ENCODE measurements at regions not wholly inside any gene's neighbourhood (a gene's known extent, or its start where the extent isn't known, plus 50 kb on each side); places are given as distances from the start of the nearest gene placed in this dataset.

GRCh38 chr16:51085271-51085670, 65.8 kb downstream of the SALL1 start (continued):
- TF ChIP-seq, protein P1, sequence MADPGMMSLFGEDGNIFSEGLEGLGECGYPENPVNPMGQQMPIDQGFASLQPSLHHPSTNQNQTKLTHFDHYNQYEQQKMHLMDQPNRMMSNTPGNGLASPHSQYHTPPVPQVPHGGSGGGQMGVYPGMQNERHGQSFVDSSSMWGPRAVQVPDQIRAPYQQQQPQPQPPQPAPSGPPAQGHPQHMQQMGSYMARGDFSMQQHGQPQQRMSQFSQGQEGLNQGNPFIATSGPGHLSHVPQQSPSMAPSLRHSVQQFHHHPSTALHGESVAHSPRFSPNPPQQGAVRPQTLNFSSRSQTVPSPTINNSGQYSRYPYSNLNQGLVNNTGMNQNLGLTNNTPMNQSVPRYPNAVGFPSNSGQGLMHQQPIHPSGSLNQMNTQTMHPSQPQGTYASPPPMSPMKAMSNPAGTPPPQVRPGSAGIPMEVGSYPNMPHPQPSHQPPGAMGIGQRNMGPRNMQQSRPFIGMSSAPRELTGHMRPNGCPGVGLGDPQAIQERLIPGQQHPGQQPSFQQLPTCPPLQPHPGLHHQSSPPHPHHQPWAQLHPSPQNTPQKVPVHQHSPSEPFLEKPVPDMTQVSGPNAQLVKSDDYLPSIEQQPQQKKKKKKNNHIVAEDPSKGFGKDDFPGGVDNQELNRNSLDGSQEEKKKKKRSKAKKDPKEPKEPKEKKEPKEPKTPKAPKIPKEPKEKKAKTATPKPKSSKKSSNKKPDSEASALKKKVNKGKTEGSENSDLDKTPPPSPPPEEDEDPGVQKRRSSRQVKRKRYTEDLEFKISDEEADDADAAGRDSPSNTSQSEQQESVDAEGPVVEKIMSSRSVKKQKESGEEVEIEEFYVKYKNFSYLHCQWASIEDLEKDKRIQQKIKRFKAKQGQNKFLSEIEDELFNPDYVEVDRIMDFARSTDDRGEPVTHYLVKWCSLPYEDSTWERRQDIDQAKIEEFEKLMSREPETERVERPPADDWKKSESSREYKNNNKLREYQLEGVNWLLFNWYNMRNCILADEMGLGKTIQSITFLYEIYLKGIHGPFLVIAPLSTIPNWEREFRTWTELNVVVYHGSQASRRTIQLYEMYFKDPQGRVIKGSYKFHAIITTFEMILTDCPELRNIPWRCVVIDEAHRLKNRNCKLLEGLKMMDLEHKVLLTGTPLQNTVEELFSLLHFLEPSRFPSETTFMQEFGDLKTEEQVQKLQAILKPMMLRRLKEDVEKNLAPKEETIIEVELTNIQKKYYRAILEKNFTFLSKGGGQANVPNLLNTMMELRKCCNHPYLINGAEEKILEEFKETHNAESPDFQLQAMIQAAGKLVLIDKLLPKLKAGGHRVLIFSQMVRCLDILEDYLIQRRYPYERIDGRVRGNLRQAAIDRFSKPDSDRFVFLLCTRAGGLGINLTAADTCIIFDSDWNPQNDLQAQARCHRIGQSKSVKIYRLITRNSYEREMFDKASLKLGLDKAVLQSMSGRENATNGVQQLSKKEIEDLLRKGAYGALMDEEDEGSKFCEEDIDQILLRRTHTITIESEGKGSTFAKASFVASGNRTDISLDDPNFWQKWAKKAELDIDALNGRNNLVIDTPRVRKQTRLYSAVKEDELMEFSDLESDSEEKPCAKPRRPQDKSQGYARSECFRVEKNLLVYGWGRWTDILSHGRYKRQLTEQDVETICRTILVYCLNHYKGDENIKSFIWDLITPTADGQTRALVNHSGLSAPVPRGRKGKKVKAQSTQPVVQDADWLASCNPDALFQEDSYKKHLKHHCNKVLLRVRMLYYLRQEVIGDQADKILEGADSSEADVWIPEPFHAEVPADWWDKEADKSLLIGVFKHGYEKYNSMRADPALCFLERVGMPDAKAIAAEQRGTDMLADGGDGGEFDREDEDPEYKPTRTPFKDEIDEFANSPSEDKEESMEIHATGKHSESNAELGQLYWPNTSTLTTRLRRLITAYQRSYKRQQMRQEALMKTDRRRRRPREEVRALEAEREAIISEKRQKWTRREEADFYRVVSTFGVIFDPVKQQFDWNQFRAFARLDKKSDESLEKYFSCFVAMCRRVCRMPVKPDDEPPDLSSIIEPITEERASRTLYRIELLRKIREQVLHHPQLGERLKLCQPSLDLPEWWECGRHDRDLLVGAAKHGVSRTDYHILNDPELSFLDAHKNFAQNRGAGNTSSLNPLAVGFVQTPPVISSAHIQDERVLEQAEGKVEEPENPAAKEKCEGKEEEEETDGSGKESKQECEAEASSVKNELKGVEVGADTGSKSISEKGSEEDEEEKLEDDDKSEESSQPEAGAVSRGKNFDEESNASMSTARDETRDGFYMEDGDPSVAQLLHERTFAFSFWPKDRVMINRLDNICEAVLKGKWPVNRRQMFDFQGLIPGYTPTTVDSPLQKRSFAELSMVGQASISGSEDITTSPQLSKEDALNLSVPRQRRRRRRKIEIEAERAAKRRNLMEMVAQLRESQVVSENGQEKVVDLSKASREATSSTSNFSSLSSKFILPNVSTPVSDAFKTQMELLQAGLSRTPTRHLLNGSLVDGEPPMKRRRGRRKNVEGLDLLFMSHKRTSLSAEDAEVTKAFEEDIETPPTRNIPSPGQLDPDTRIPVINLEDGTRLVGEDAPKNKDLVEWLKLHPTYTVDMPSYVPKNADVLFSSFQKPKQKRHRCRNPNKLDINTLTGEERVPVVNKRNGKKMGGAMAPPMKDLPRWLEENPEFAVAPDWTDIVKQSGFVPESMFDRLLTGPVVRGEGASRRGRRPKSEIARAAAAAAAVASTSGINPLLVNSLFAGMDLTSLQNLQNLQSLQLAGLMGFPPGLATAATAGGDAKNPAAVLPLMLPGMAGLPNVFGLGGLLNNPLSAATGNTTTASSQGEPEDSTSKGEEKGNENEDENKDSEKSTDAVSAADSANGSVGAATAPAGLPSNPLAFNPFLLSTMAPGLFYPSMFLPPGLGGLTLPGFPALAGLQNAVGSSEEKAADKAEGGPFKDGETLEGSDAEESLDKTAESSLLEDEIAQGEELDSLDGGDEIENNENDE (IDR thresholded peaks at IDR 0.05; ENCODE audit: insufficient replicate concordance, low read length), result no peak
- TF ChIP-seq NRF1 (IDR thresholded peaks at IDR 0.05; ENCODE audit: low read depth, low read length) (no peak), SAP30 (IDR thresholded peaks at IDR 0.05; ENCODE audit: insufficient read depth, insufficient replicate concordance, low read length) (no peak), JUND (IDR thresholded peaks at IDR 0.05; ENCODE audit: low read length) (no peak)
